HEK293 (cell line): ENCODE measurements at regions not wholly inside any gene's neighbourhood (a gene's known extent, or its start where the extent isn't known, plus 50 kb on each side); places are given as distances from the start of the nearest gene placed in this dataset.

Source experiments
- CTCF ChIA-PET: fragments of 350-600 bp; formaldehyde crosslinking; extraction: SDS; loops from one replicate; lab custom pipeline; 2021; ENCODE audit warnings: antibody characterized with exemption; lab: Yijun Ruan, JAX
- POLR2A ChIA-PET: fragments of 300-600 bp; formaldehyde crosslinking; extraction: SDS; loops from one replicate; lab custom pipeline; 2020; ENCODE audit warnings: antibody characterized with exemption, inconsistent platforms; lab: Yijun Ruan, JAX
- H3K27ac ChIP-seq: fragments of 200-500 bp; sonication (Bioruptor generic); 2 replicates; pipeline ENCODE4 v1.5.1; 2014; ENCODE audit warnings: low read depth, low read length, control low read depth, inconsistent platforms; ENCODE audit errors: extremely low read depth
- H3K36me3 ChIP-seq, 2 experiments: fragments of 200-500 bp in 1 of 2; sonication (Bioruptor generic) in 1 of 2; 1 replicate in 1 of 2; 2 replicates in 1 of 2; pipeline ENCODE4 v1.5.1; 2014 to 2017; ENCODE audit warnings: inconsistent platforms in 2 of 2, low read length in 2 of 2; ENCODE audit not compliant: control insufficient read depth in 2 of 2, insufficient read depth in 1 of 2
- H3K4me1 ChIP-seq: fragments of 200-500 bp; sonication (Bioruptor generic); 2 replicates; pipeline ENCODE4 v1.5.1; 2014; ENCODE audit warnings: mild to moderate bottlenecking, low read length, inconsistent platforms; ENCODE audit not compliant: control insufficient read depth, insufficient read depth
- H3K4me3 ChIP-seq: 2 replicates; pipeline ENCODE4 v1.5.1; 2011; ENCODE audit warnings: low read depth, mild to moderate bottlenecking, control low read depth, low read length, moderate library complexity
- H3K9me3 ChIP-seq: fragments of 200-500 bp; sonication (Bioruptor generic); 2 replicates; pipeline ENCODE4 v1.5.1; 2014; ENCODE audit warnings: low read depth, low read length, inconsistent platforms; ENCODE audit not compliant: control insufficient read depth, insufficient read depth
- BCL6B ChIP-seq: fragments of 450-650 bp; formaldehyde crosslinking; IDR thresholded peaks from 2 replicates; pipeline ENCODE4 v1.5.1; 2017; ENCODE audit warnings: missing biosample characterization, missing genetic modification characterization
- HOXC10 ChIP-seq: sonication (generic); formaldehyde crosslinking; IDR thresholded peaks from 2 replicates; pipeline ENCODE4 v1.8.1; 2023; ENCODE audit warnings: mild to moderate bottlenecking, missing genetic modification reagents
- KLF7 ChIP-seq: fragments of 450-650 bp; formaldehyde crosslinking; IDR thresholded peaks from 2 replicates; pipeline ENCODE4 v1.5.1; 2016; ENCODE audit warnings: missing biosample characterization, missing genetic modification characterization, borderline replicate concordance
- PRDM10 ChIP-seq: fragments of 450-650 bp; formaldehyde crosslinking; IDR thresholded peaks from 2 replicates; pipeline ENCODE4 v1.5.1; 2016; ENCODE audit warnings: missing biosample characterization, missing genetic modification characterization
- SETDB1 ChIP-seq: IDR thresholded peaks from one replicate; pipeline ENCODE4 v1.6.1; 2017; ENCODE audit warnings: mild to moderate bottlenecking, low read length, moderate library complexity, mixed read lengths; ENCODE audit not compliant: insufficient read length
- TRIM28 ChIP-seq: IDR thresholded peaks from 2 replicates; pipeline ENCODE4 v1.6.1; 2011; ENCODE audit warnings: low read length, control low read depth, borderline replicate concordance
- ZBTB10 ChIP-seq: fragments of 450-650 bp; formaldehyde crosslinking; IDR thresholded peaks from 2 replicates; pipeline ENCODE4 v1.5.1; 2016; ENCODE audit warnings: missing biosample characterization, missing genetic modification characterization
- ZBTB49 ChIP-seq: fragments of 450-650 bp; formaldehyde crosslinking; IDR thresholded peaks from 2 replicates; pipeline ENCODE4 v1.5.1; 2016; ENCODE audit warnings: missing biosample characterization, missing genetic modification characterization, low read depth
- ZEB2 ChIP-seq: fragments of 450-650 bp; formaldehyde crosslinking; IDR thresholded peaks from 2 replicates; pipeline ENCODE4 v1.5.1; 2016; ENCODE audit warnings: missing biosample characterization, missing genetic modification characterization
- ZNF112 ChIP-seq: fragments of 450-650 bp; formaldehyde crosslinking; IDR thresholded peaks from 2 replicates; pipeline ENCODE4 v1.5.0; 2017; ENCODE audit warnings: missing biosample characterization, missing genetic modification characterization
- ZNF121 ChIP-seq: fragments of 450-650 bp; formaldehyde crosslinking; IDR thresholded peaks from 2 replicates; pipeline ENCODE4 v1.5.1; 2016; ENCODE audit warnings: missing biosample characterization, missing genetic modification characterization
- ZNF26 ChIP-seq: fragments of 450-650 bp; formaldehyde crosslinking; IDR thresholded peaks from 2 replicates; pipeline ENCODE4 v1.5.1; 2016; ENCODE audit warnings: missing biosample characterization, missing genetic modification characterization
- ZNF580 ChIP-seq: fragments of 450-650 bp; formaldehyde crosslinking; IDR thresholded peaks from 2 replicates; pipeline ENCODE4 v1.5.1; 2016; ENCODE audit warnings: missing biosample characterization, missing genetic modification characterization
- ZNF639 ChIP-seq: fragments of 450-650 bp; formaldehyde crosslinking; IDR thresholded peaks from 2 replicates; pipeline ENCODE4 v1.5.1; 2016; ENCODE audit warnings: missing biosample characterization, missing genetic modification characterization
- ZNF768 ChIP-seq: fragments of 450-650 bp; formaldehyde crosslinking; IDR thresholded peaks from 2 replicates; pipeline ENCODE4 v1.5.1; 2018; ENCODE audit warnings: missing biosample characterization, mild to moderate bottlenecking, missing genetic modification characterization
- ZSCAN5A ChIP-seq: fragments of 450-650 bp; formaldehyde crosslinking; IDR thresholded peaks from 2 replicates; pipeline ENCODE4 v1.5.1; 2016; ENCODE audit warnings: missing biosample characterization, missing genetic modification characterization

GRCh38 chr6:153216789-153217188 is 85.7 kb upstream of the RGS17 start:
- ChIA-PET POLR2A (no interaction called here), CTCF (interaction anchor here (1.9 kb wide), 1 partner anchor 14 kb away, joined by 6 read pairs; no protein-coding TSS in a partner anchor)
- H3K4me1 ChIP-seq = no peaks in the 10 kb centered on the region
- no peak overlapping the region for H3K27ac ChIP-seq
- no peak overlapping the region for H3K4me3 ChIP-seq
- no peak for TF ChIP-seq ZNF112
- TF ChIP-seq ZNF121 = no peak
- no peak for TF ChIP-seq ZNF580 (tag by site-specific recombination)
- no peak for TF ChIP-seq PRDM10 (tag by site-specific recombination)
- no peak for TF ChIP-seq ZEB2 (tag by site-specific recombination)
- TF ChIP-seq ZBTB10 (tag by site-specific recombination) = no peak
- no peak for TF ChIP-seq TRIM28
- TF ChIP-seq HOXC10 = no peak
- no peak for TF ChIP-seq ZNF639 (tag by site-specific recombination)
- no peak for TF ChIP-seq SETDB1
- TF ChIP-seq ZSCAN5A (tag by site-specific recombination) = no peak
- TF ChIP-seq ZNF768 (tag by site-specific recombination) = no peak
- no peak for TF ChIP-seq ZNF26 (tag by site-specific recombination)
- TF ChIP-seq KLF7 (tag by site-specific recombination) = no peak
- no peak for TF ChIP-seq ZBTB49
- no peak for TF ChIP-seq BCL6B (tag by site-specific recombination)
- no peaks in the 10 kb centered on the region for H3K9me3 ChIP-seq
- no peaks in the 10 kb centered on the region for H3K36me3 ChIP-seq
